Upper lobe of left lung (tissue), 4 donors: ENCODE measurements at regions not wholly inside any gene's neighbourhood (a gene's known extent, or its start where the extent isn't known, plus 50 kb on each side); places are given as distances from the start of the nearest gene placed in this dataset.
"Not testable (repeated sequence)": the region's sequence is repeated elsewhere in the genome, so short reads cannot be mapped to it uniquely, and the experiment has no call there.

Source experiments
- EP300 ChIP-seq, 4 donors: sonication (generic); formaldehyde crosslinking; IDR thresholded peaks; one replicate each; pipeline ENCODE4 v1.5.1; 2017; ENCODE audit warnings: antibody characterized with exemption in 4 of 4, control low read depth in 2 of 4
- POLR2A ChIP-seq, 4 donors: fragments of 450-650 bp; IDR thresholded peaks; one replicate each; pipeline ENCODE4 v1.5.1; 2016 to 2017; ENCODE audit warnings: antibody characterized with exemption in 4 of 4, mild to moderate bottlenecking in 2 of 4
- POLR2AphosphoS5 ChIP-seq, 2 donors: sonication (generic); formaldehyde crosslinking; IDR thresholded peaks; one replicate each; pipeline ENCODE4 v1.5.1; 2017; ENCODE audit warnings: antibody characterized with exemption in 2 of 2
- TF ChIP-seq, protein P1 (sequence below), 6 experiments: fragments of 450-650 bp in 4 of 6; fragments of 200-600 bp in 2 of 6; sonication (generic) in 2 of 6; IDR thresholded peaks; one replicate each; pipeline ENCODE4 v1.5.1; 2016 to 2019; ENCODE audit warnings: antibody characterized with exemption in 6 of 6

DNA sequence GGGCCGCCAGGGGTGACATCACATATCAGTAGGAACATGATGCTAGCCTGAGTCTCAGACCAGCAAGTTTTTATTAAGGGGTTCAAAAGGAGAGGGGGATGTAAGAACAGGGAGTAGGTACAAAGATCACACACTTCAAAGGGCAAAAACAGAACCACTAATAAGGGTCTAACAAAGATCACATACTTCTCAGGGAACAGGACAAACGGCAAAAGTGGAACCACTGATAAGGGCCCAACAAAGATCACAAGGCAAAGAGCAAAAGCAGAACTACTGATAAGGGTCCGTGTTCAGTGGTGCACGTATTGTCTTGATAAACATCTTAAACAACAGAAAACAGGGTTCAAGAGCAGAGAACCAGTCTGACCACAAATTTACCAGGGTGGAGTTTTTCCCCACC, 107.0 kb downstream of the CCNG2 start:
- TF ChIP-seq, protein P1, sequence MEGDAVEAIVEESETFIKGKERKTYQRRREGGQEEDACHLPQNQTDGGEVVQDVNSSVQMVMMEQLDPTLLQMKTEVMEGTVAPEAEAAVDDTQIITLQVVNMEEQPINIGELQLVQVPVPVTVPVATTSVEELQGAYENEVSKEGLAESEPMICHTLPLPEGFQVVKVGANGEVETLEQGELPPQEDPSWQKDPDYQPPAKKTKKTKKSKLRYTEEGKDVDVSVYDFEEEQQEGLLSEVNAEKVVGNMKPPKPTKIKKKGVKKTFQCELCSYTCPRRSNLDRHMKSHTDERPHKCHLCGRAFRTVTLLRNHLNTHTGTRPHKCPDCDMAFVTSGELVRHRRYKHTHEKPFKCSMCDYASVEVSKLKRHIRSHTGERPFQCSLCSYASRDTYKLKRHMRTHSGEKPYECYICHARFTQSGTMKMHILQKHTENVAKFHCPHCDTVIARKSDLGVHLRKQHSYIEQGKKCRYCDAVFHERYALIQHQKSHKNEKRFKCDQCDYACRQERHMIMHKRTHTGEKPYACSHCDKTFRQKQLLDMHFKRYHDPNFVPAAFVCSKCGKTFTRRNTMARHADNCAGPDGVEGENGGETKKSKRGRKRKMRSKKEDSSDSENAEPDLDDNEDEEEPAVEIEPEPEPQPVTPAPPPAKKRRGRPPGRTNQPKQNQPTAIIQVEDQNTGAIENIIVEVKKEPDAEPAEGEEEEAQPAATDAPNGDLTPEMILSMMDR (IDR thresholded peaks at IDR 0.05): not testable (repeated sequence)
- not testable (repeated sequence) for TF ChIP-seq POLR2A, POLR2AphosphoS5, EP300 (IDR thresholded peaks at IDR 0.05)
